ENCODE measurements at regions not wholly inside any gene's neighbourhood (a gene's known extent, or its start where the extent isn't known, plus 50 kb on each side); places are given as distances from the start of the nearest gene placed in this dataset.

- TF ChIP-seq POLR2AphosphoS5 (IDR thresholded peaks at IDR 0.05) (no peak), CTCF (IDR thresholded peaks at IDR 0.05) (no peak), POLR2A (IDR thresholded peaks at IDR 0.05) (no peak)
Measured at GRCh38 chr3:88621586-88621985, 471.8 kb downstream of the C3orf38 start.

Data from breast epithelium (tissue), 3 donors.